ENCODE measurements at regions not wholly inside any gene's neighbourhood (a gene's known extent, or its start where the extent isn't known, plus 50 kb on each side); places are given as distances from the start of the nearest gene placed in this dataset.

GRCh38 chr1:29551123-29551936 is 315.0 kb downstream of the PTPRU start:
- no peak for TF ChIP-seq RAD21 (conservative IDR thresholded peaks at IDR 0.05)
- TF ChIP-seq EZH2 (IDR thresholded peaks at IDR 0.05; ENCODE audit: borderline replicate concordance, insufficient read depth, low read length, poor library complexity, severe bottlenecking), result no peak

Measured in neural cell (in vitro differentiated cells).